AG04450 (cell line): ENCODE measurements at regions not wholly inside any gene's neighbourhood (a gene's known extent, or its start where the extent isn't known, plus 50 kb on each side); places are given as distances from the start of the nearest gene placed in this dataset.

ENCODE experiments used
- CTCF ChIA-PET: fragments of 300-600, 350-600 bp; formaldehyde crosslinking; extraction: SDS; loops from one replicate; lab custom pipeline; 2022; ENCODE audit warnings: antibody characterized with exemption, inconsistent platforms; lab: Charles Lee
- POLR2A ChIA-PET: fragments of 350-600 bp; formaldehyde crosslinking; extraction: SDS; loops from one replicate; lab custom pipeline; 2021; ENCODE audit warnings: antibody characterized with exemption, inconsistent platforms; lab: Yijun Ruan, JAX
- DNase-seq: peaks from one replicate; pipeline ENCODE4 v3.0.0-alpha.2; 2011; ENCODE audit warnings: low read depth, low spot score
- H3K27ac ChIP-seq: one replicate; pipeline ENCODE4 v1.5.1; 2012; ENCODE audit warnings: low read depth, low read length, control low read depth
- H3K27me3 ChIP-seq: one replicate; pipeline ENCODE4 v1.6.0; 2012; ENCODE audit warnings: low read length; ENCODE audit not compliant: control insufficient read depth, insufficient read depth
- H3K4me3 ChIP-seq: 2 replicates; pipeline ENCODE4 v1.5.1; 2011; ENCODE audit warnings: mild to moderate bottlenecking, low read depth, low read length, control low read depth
- H3K9me3 ChIP-seq: 2 replicates; pipeline ENCODE4 v1.5.1; 2012; ENCODE audit warnings: low read length; ENCODE audit not compliant: control insufficient read depth, insufficient read depth
- CTCF ChIP-seq: IDR thresholded peaks from 2 replicates; pipeline ENCODE4 v1.5.1; 2011; ENCODE audit warnings: low read depth, low read length, control low read depth, inconsistent platforms

- no peaks in the 10 kb centered on the region for H3K27me3 ChIP-seq
- H3K27ac ChIP-seq, result no peak overlapping the region
- ChIA-PET CTCF (interaction anchor here (0.6 to 1.2 kb wide), 2 partner anchors 238 to 280 kb away, joined by 4 to 5 read pairs; partner anchors contain the start of gene TRIB2), POLR2A (interaction anchor here (0.6 to 1.8 kb wide), 2 partner anchors 15 to 287 kb away, joined by 4 read pairs; no protein-coding TSS in a partner anchor)
- DNase-seq, result no peak
- no peak for TF ChIP-seq CTCF
- H3K4me3 ChIP-seq, result no peak overlapping the region
- no peaks in the 10 kb centered on the region for H3K9me3 ChIP-seq
Observed at GRCh38 chr2:12436935-12437561, 279.7 kb upstream of the TRIB2 start.

- H3K9me3 ChIP-seq, result no peaks in the 10 kb centered on the region
- ChIA-PET POLR2A (no interaction called here), CTCF (no interaction called here)
- no peak overlapping the region for H3K27ac ChIP-seq
- TF ChIP-seq CTCF, result no peak
- DNase-seq, result no peak
- no peak overlapping the region for H3K4me3 ChIP-seq
- no peaks in the 10 kb centered on the region for H3K27me3 ChIP-seq
Observed at GRCh38 chr2:12440731-12441130, 276.0 kb upstream of the TRIB2 start.

GRCh38 chr2:12441750-12442475 lies 274.8 kb upstream of the TRIB2 start:
- no peaks in the 10 kb centered on the region for H3K27me3 ChIP-seq
- no peak for TF ChIP-seq CTCF
- no peaks in the 10 kb centered on the region for H3K9me3 ChIP-seq
- no peak for DNase-seq
- no peak overlapping the region for H3K27ac ChIP-seq
- ChIA-PET POLR2A (interaction anchor here (0.6 to 1.2 kb wide), 2 partner anchors 13 to 93 kb away, joined by 4 to 6 read pairs; no protein-coding TSS in a partner anchor), CTCF (interaction anchor here (0.7 to 1.2 kb wide), 3 partner anchors 9 to 703 kb away, joined by 3 to 4 read pairs (median 3); no protein-coding TSS in a partner anchor)
- H3K4me3 ChIP-seq, result no peak overlapping the region

- ChIA-PET POLR2A (interaction anchor here (0.6 to 1.2 kb wide), 2 partner anchors 14 to 92 kb away, joined by 4 to 6 read pairs; no protein-coding TSS in a partner anchor), CTCF (interaction anchor here (0.7 to 1.2 kb wide), 3 partner anchors 9 to 704 kb away, joined by 3 to 4 read pairs (median 3); no protein-coding TSS in a partner anchor)
- no peak for TF ChIP-seq CTCF
- H3K27me3 ChIP-seq, result no peaks in the 10 kb centered on the region
- DNase-seq, result no peak
- H3K4me3 ChIP-seq, result no peak overlapping the region
- no peaks in the 10 kb centered on the region for H3K9me3 ChIP-seq
- H3K27ac ChIP-seq, result no peak overlapping the region
Observed at GRCh38 chr2:12442476-12442847, 274.3 kb upstream of the TRIB2 start.
